CD8-positive, alpha-beta memory T cell (primary cell): ENCODE measurements at regions not wholly inside any gene's neighbourhood (a gene's known extent, or its start where the extent isn't known, plus 50 kb on each side); places are given as distances from the start of the nearest gene placed in this dataset.

Source experiments
- CTCF ChIA-PET: fragments of 350-600 bp; sonication (Branson Sonifier 250); formaldehyde crosslinking; loops from one replicate; lab custom pipeline; 2021; ENCODE audit warnings: antibody characterized with exemption; lab: Charles Lee
- POLR2A ChIA-PET: fragments of 350-600 bp; sonication (Branson Sonifier 250); formaldehyde crosslinking; loops from one replicate; lab custom pipeline; 2021; ENCODE audit warnings: antibody characterized with exemption; lab: Charles Lee
- DNase-seq, 5 donors: peaks; one replicate each; pipeline versions ENCODE4 v3.0.0 to v3.0.0-alpha.2; 2020 to 2022; ENCODE audit warnings: mixed read lengths in 1 of 5
- H3K27ac ChIP-seq: one replicate; pipeline ENCODE4 v1.7.0; 2013; ENCODE audit warnings: low read depth, mild to moderate bottlenecking, low read length, moderate library complexity
- H3K27me3 ChIP-seq: 2 replicates; pipeline ENCODE4 v1.7.0; 2013; ENCODE audit warnings: low read length, mild to moderate bottlenecking; ENCODE audit not compliant: insufficient read depth, poor library complexity, severe bottlenecking
- H3K36me3 ChIP-seq: 2 replicates; pipeline ENCODE4 v1.7.0; 2013; ENCODE audit warnings: mild to moderate bottlenecking, low read length, moderate library complexity; ENCODE audit not compliant: insufficient read depth
- H3K4me1 ChIP-seq: 2 replicates; pipeline ENCODE4 v1.7.0; 2013; ENCODE audit warnings: mild to moderate bottlenecking, low read length, moderate library complexity; ENCODE audit not compliant: insufficient read depth
- H3K4me3 ChIP-seq: 2 replicates; pipeline ENCODE4 v1.7.0; 2013; ENCODE audit warnings: mild to moderate bottlenecking, low read length
- H3K9me3 ChIP-seq: 2 replicates; pipeline ENCODE4 v1.7.0; 2013; ENCODE audit warnings: mild to moderate bottlenecking, low read length
- H3K27ac Mint-ChIP-seq, 8 donors: one replicate each; pipeline ENCODE4 v1.8.0; 2020 to 2021; ENCODE audit warnings: mixed read lengths in 8 of 8, mild to moderate bottlenecking in 6 of 8, inconsistent platforms in 3 of 8, moderate library complexity in 3 of 8
- H3K27me3 Mint-ChIP-seq, 2 donors: one replicate each; pipeline ENCODE4 v1.8.0; 2020 to 2021; ENCODE audit warnings: mixed read lengths in 2 of 2, mild to moderate bottlenecking in 1 of 2, moderate library complexity in 1 of 2
- H3K36me3 Mint-ChIP-seq, 3 donors: one replicate each; pipeline ENCODE4 v1.8.0; 2020 to 2021; ENCODE audit warnings: mixed read lengths in 3 of 3, inconsistent platforms in 1 of 3, mild to moderate bottlenecking in 1 of 3
- H3K4me1 Mint-ChIP-seq, 3 donors: one replicate each; pipeline ENCODE4 v1.8.0; 2020 to 2021; ENCODE audit warnings: mixed read lengths in 3 of 3, inconsistent platforms in 1 of 3, mild to moderate bottlenecking in 1 of 3
- H3K4me3 Mint-ChIP-seq, 7 donors: one replicate each; pipeline ENCODE4 v1.8.0; 2020 to 2021; ENCODE audit warnings: mixed read lengths in 7 of 7, mild to moderate bottlenecking in 6 of 7, moderate library complexity in 4 of 7, inconsistent platforms in 2 of 7
- H3K9me3 Mint-ChIP-seq, 5 donors: one replicate each; pipeline ENCODE4 v1.8.0; 2020 to 2022; ENCODE audit warnings: mixed read lengths in 5 of 5, mild to moderate bottlenecking in 3 of 5, moderate library complexity in 2 of 5, inconsistent platforms in 1 of 5

- H3K36me3 Mint-ChIP-seq = peaks cover 0 to 3% (median 0%) of the 10 kb centered on the region in 3 donors
- no peak overlapping the region for H3K27ac ChIP-seq
- H3K9me3 ChIP-seq = no peaks in the 10 kb centered on the region
- H3K4me1 ChIP-seq = no peaks in the 10 kb centered on the region
- POLR2A ChIA-PET = no interaction called here
- no peaks in the 10 kb centered on the region for H3K4me1 Mint-ChIP-seq
- H3K27ac Mint-ChIP-seq = no peak overlapping the region
- H3K4me3 Mint-ChIP-seq = no peak overlapping the region
- CTCF ChIA-PET = no interaction called here
- DNase-seq = no peak
- no peaks in the 10 kb centered on the region for H3K27me3 ChIP-seq
- no peaks in the 10 kb centered on the region for H3K36me3 ChIP-seq
- H3K4me3 ChIP-seq = no peak overlapping the region
- no peaks in the 10 kb centered on the region for H3K27me3 Mint-ChIP-seq
- peaks cover 2 to 9% (median 7%) of the 10 kb centered on the region in 5 donors for H3K9me3 Mint-ChIP-seq
These were observed 1103.9 kb upstream of the KLHL29 start for GRCh38 chr2:22281033-22281432.

- no peak overlapping the region for H3K27ac ChIP-seq
- POLR2A ChIA-PET = no interaction called here
- H3K4me3 ChIP-seq = no peak overlapping the region
- H3K36me3 Mint-ChIP-seq = peaks cover 0 to 3% (median 0%) of the 10 kb centered on the region in 3 donors
- H3K4me1 Mint-ChIP-seq = no peaks in the 10 kb centered on the region
- no peak for DNase-seq
- no peaks in the 10 kb centered on the region for H3K9me3 ChIP-seq
- CTCF ChIA-PET = no interaction called here
- no peaks in the 10 kb centered on the region for H3K36me3 ChIP-seq
- no peak overlapping the region for H3K4me3 Mint-ChIP-seq
- H3K27ac Mint-ChIP-seq = no peak overlapping the region
- H3K9me3 Mint-ChIP-seq = peaks cover 2 to 9% (median 4%) of the 10 kb centered on the region in 5 donors
- H3K27me3 ChIP-seq = no peaks in the 10 kb centered on the region
- no peaks in the 10 kb centered on the region for H3K27me3 Mint-ChIP-seq
- no peaks in the 10 kb centered on the region for H3K4me1 ChIP-seq
These were observed 1102.8 kb upstream of the KLHL29 start for GRCh38 chr2:22282220-22282619.

- Histone ChIP-seq H3K27ac (no peak overlapping the region), H3K4me1 (no peaks in the 10 kb centered on the region), H3K27me3 (no peaks in the 10 kb centered on the region), H3K4me3 (no peak overlapping the region), H3K36me3 (no peaks in the 10 kb centered on the region), H3K9me3 (no peaks in the 10 kb centered on the region)
- DNase-seq = no peak
- Mint-ChIP-seq H3K4me1 (no peaks in the 10 kb centered on the region), H3K9me3 (peaks cover 2 to 9% (median 4%) of the 10 kb centered on the region in 5 donors), H3K27me3 (no peaks in the 10 kb centered on the region), H3K27ac (no peak overlapping the region), H3K4me3 (no peak overlapping the region), H3K36me3 (peaks cover 0 to 3% (median 0%) of the 10 kb centered on the region in 3 donors)
- ChIA-PET CTCF (no interaction called here), POLR2A (no interaction called here)
These were observed 1102.1 kb upstream of the KLHL29 start for GRCh38 chr2:22282916-22283315.

- Mint-ChIP-seq H3K9me3 (peaks cover 0 to 9% (median 4%) of the 10 kb centered on the region in 5 donors), H3K27ac (no peak overlapping the region), H3K4me1 (no peaks in the 10 kb centered on the region), H3K36me3 (peaks cover 0 to 3% (median 0%) of the 10 kb centered on the region in 3 donors), H3K27me3 (no peaks in the 10 kb centered on the region), H3K4me3 (no peak overlapping the region)
- no peaks in the 10 kb centered on the region for H3K4me1 ChIP-seq
- no peak overlapping the region for H3K27ac ChIP-seq
- H3K4me3 ChIP-seq = no peak overlapping the region
- no peak for DNase-seq
- CTCF ChIA-PET = no interaction called here
- POLR2A ChIA-PET = no interaction called here
- no peaks in the 10 kb centered on the region for H3K9me3 ChIP-seq
- no peaks in the 10 kb centered on the region for H3K36me3 ChIP-seq
- no peaks in the 10 kb centered on the region for H3K27me3 ChIP-seq
These were observed 1101.5 kb upstream of the KLHL29 start for GRCh38 chr2:22283436-22283835.

GRCh38 chr2:22290302-22290701 lies 1094.7 kb upstream of the KLHL29 start:
- Histone ChIP-seq H3K36me3 (no peaks in the 10 kb centered on the region), H3K4me3 (no peak overlapping the region), H3K27ac (no peak overlapping the region), H3K27me3 (no peaks in the 10 kb centered on the region), H3K4me1 (no peaks in the 10 kb centered on the region), H3K9me3 (no peaks in the 10 kb centered on the region)
- no peaks in the 10 kb centered on the region for H3K36me3 Mint-ChIP-seq
- H3K27me3 Mint-ChIP-seq = no peaks in the 10 kb centered on the region
- no peaks in the 10 kb centered on the region for H3K4me1 Mint-ChIP-seq
- no peak for DNase-seq
- H3K27ac Mint-ChIP-seq = no peak overlapping the region
- peaks cover 3 to 19% (median 9%) of the 10 kb centered on the region in 5 donors for H3K9me3 Mint-ChIP-seq
- ChIA-PET CTCF (no interaction called here), POLR2A (no interaction called here)
- H3K4me3 Mint-ChIP-seq = no peak overlapping the region

GRCh38 chr2:22290909-22291473 lies 1094.0 kb upstream of the KLHL29 start:
- no peaks in the 10 kb centered on the region for H3K27me3 ChIP-seq
- POLR2A ChIA-PET = no interaction called here
- H3K36me3 ChIP-seq = no peaks in the 10 kb centered on the region
- H3K9me3 Mint-ChIP-seq = peaks cover 6 to 20% (median 9%) of the 10 kb centered on the region in 5 donors
- DNase-seq = no peak
- H3K4me3 Mint-ChIP-seq = no peak overlapping the region
- no peak overlapping the region for H3K27ac Mint-ChIP-seq
- no peak overlapping the region for H3K4me3 ChIP-seq
- no peaks in the 10 kb centered on the region for H3K4me1 Mint-ChIP-seq
- H3K36me3 Mint-ChIP-seq = no peaks in the 10 kb centered on the region
- no peaks in the 10 kb centered on the region for H3K4me1 ChIP-seq
- H3K9me3 ChIP-seq = no peaks in the 10 kb centered on the region
- no peaks in the 10 kb centered on the region for H3K27me3 Mint-ChIP-seq
- CTCF ChIA-PET = no interaction called here
- no peak overlapping the region for H3K27ac ChIP-seq

GRCh38 chr2:22301228-22301627 lies 1083.8 kb upstream of the KLHL29 start:
- H3K4me1 Mint-ChIP-seq = no peaks in the 10 kb centered on the region

GRCh38 chr2:22326250-22326649 lies 1058.7 kb upstream of the KLHL29 start:
- Histone ChIP-seq H3K9me3 (no peaks in the 10 kb centered on the region), H3K4me3 (no peak overlapping the region), H3K36me3 (no peaks in the 10 kb centered on the region), H3K4me1 (no peaks in the 10 kb centered on the region), H3K27me3 (no peaks in the 10 kb centered on the region), H3K27ac (no peak overlapping the region)
- CTCF ChIA-PET = no interaction called here
- Mint-ChIP-seq H3K4me1 (no peaks in the 10 kb centered on the region), H3K9me3 (peaks cover 0 to 19% (median 16%) of the 10 kb centered on the region in 5 donors), H3K27ac (no peak overlapping the region), H3K36me3 (no peaks in the 10 kb centered on the region), H3K4me3 (no peak overlapping the region), H3K27me3 (no peaks in the 10 kb centered on the region)
- no peak for DNase-seq
- POLR2A ChIA-PET = no interaction called here

More at GRCh38 chr2:22301228-22301627, 1083.8 kb upstream of the KLHL29 start:
- CTCF ChIA-PET = no interaction called here
- Histone ChIP-seq H3K36me3 (no peaks in the 10 kb centered on the region), H3K4me1 (no peaks in the 10 kb centered on the region), H3K27ac (no peak overlapping the region), H3K9me3 (no peaks in the 10 kb centered on the region), H3K27me3 (no peaks in the 10 kb centered on the region), H3K4me3 (no peak overlapping the region)
- no peaks in the 10 kb centered on the region for H3K36me3 Mint-ChIP-seq
- no peak overlapping the region for H3K27ac Mint-ChIP-seq
- no peak overlapping the region for H3K4me3 Mint-ChIP-seq
- DNase-seq = no peak
- no peaks in the 10 kb centered on the region for H3K27me3 Mint-ChIP-seq
- peaks cover 8 to 21% (median 15%) of the 10 kb centered on the region in 5 donors for H3K9me3 Mint-ChIP-seq
- POLR2A ChIA-PET = no interaction called here
